Thyroid gland (tissue), 4 donors: ENCODE measurements at regions not wholly inside any gene's neighbourhood (a gene's known extent, or its start where the extent isn't known, plus 50 kb on each side); places are given as distances from the start of the nearest gene placed in this dataset.

Source experiments
- POLR2A ChIP-seq, 2 donors: fragments of 450-650 bp; IDR thresholded peaks; one replicate each; pipeline ENCODE4 v1.6.1; 2017; ENCODE audit warnings: antibody characterized with exemption in 2 of 2, mild to moderate bottlenecking in 2 of 2, moderate library complexity in 1 of 2
- TF ChIP-seq, protein P1 (sequence below), 6 experiments: fragments of 200-600 bp in 3 of 6; fragments of 450-650 bp in 3 of 6; sonication (generic) in 3 of 6; IDR thresholded peaks; one replicate each; pipeline ENCODE4 v1.5.1; 2016 to 2019; ENCODE audit warnings: antibody characterized with exemption in 6 of 6, mild to moderate bottlenecking in 2 of 6, inconsistent platforms in 1 of 6, moderate library complexity in 1 of 6

DNA sequence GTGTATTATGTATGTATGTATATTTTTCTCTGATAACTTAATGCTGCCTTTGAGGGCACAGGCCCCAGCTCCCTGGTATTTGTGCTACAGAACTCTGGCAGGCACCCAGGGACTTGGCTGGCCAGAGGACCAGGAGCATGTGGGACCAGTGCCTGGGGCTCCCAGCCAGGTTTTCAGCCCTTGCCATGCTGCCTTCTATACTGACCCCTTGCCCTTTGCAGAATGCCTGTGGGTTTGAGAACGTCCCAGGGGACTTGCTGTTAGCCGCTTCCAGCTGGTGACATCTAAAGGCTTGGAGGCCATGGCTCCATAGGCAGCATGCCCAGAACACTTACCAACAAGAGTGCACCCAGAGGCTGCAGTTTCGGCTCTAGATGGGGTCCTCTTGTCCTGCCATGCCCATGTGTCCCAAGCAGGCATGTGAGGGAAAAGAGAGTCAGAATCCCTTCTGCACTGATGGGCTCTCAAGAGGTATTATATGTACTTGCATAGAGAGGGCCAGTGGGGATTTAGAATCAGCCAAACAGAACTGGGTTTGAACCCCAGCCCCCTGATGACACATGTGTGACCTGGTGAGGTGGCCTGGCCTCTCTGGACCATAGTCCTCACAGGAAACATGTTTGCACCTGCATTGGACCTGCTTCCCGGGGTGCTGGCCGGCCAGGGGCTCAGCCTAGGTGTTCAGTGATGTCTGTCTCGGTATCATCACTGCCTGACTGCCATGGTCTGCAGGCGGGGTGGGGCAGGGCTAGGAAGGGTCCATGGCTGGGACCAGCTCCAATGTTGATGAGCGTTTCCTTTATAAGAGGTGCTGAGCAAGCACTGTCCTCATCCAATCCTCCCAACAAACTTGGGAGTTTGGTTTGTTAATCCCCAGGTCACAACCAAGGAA lies 119.2 kb upstream of the FHL2 start:
- no peak for TF ChIP-seq POLR2A (IDR thresholded peaks at IDR 0.05)
- TF ChIP-seq, protein P1, sequence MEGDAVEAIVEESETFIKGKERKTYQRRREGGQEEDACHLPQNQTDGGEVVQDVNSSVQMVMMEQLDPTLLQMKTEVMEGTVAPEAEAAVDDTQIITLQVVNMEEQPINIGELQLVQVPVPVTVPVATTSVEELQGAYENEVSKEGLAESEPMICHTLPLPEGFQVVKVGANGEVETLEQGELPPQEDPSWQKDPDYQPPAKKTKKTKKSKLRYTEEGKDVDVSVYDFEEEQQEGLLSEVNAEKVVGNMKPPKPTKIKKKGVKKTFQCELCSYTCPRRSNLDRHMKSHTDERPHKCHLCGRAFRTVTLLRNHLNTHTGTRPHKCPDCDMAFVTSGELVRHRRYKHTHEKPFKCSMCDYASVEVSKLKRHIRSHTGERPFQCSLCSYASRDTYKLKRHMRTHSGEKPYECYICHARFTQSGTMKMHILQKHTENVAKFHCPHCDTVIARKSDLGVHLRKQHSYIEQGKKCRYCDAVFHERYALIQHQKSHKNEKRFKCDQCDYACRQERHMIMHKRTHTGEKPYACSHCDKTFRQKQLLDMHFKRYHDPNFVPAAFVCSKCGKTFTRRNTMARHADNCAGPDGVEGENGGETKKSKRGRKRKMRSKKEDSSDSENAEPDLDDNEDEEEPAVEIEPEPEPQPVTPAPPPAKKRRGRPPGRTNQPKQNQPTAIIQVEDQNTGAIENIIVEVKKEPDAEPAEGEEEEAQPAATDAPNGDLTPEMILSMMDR (IDR thresholded peaks at IDR 0.05): no peak
